GM19468 (cell line): ENCODE measurements at regions not wholly inside any gene's neighbourhood (a gene's known extent, or its start where the extent isn't known, plus 50 kb on each side); places are given as distances from the start of the nearest gene placed in this dataset.

ENCODE experiments used
- ATAC-seq: cut with Tn5 transposase; IDR thresholded peaks from one replicate; pipeline ENCODE4 v1.9.1; 2021; ENCODE audit warnings: mild to moderate bottlenecking, moderate library complexity, moderate number of reproducible peaks; ENCODE audit not compliant: unreplicated experiment; ENCODE audit errors: extremely low read depth

GRCh38 chr10:3554121-3554522, 230.9 kb downstream of the KLF6 start:
- ATAC-seq: no peak

GRCh38 chr10:3552281-3552680, 232.7 kb downstream of the KLF6 start:
- ATAC-seq: no peak

- no peak for ATAC-seq
Measured at GRCh38 chr10:3551761-3552160, 233.2 kb downstream of the KLF6 start.

GRCh38 chr10:3549118-3549517, 235.9 kb downstream of the KLF6 start:
- no peak for ATAC-seq

GRCh38 chr10:3548702-3549101, 236.3 kb downstream of the KLF6 start:
- ATAC-seq: no peak

GRCh38 chr10:3548076-3548475, 236.9 kb downstream of the KLF6 start:
- ATAC-seq: no peak

GRCh38 chr10:3544561-3544960, 240.4 kb downstream of the KLF6 start:
- no peak for ATAC-seq

- ATAC-seq: no peak
Measured at GRCh38 chr10:3542185-3542611, 242.8 kb downstream of the KLF6 start.

GRCh38 chr10:3539696-3540383, 245.2 kb downstream of the KLF6 start:
- ATAC-seq: no peak

- ATAC-seq: no peak
Measured at GRCh38 chr10:3538656-3539531, 246.1 kb downstream of the KLF6 start.

- no peak for ATAC-seq
Measured at GRCh38 chr10:3538291-3538655, 246.7 kb downstream of the KLF6 start.

- ATAC-seq: no peak
Measured at GRCh38 chr10:3537518-3537917, 247.5 kb downstream of the KLF6 start.

GRCh38 chr10:3535001-3535400, 250.0 kb downstream of the KLF6 start:
- no peak for ATAC-seq

- ATAC-seq: no peak
Measured at GRCh38 chr10:3534433-3534832, 250.6 kb downstream of the KLF6 start.

GRCh38 chr10:3533296-3533695, 251.7 kb downstream of the KLF6 start:
- no peak for ATAC-seq

GRCh38 chr10:3532644-3533043, 252.4 kb downstream of the KLF6 start:
- ATAC-seq: no peak

GRCh38 chr10:3531670-3532069, 253.3 kb downstream of the KLF6 start:
- ATAC-seq: no peak

GRCh38 chr10:3530783-3531645, 254.0 kb downstream of the KLF6 start:
- no peak for ATAC-seq

GRCh38 chr10:3530346-3530745, 254.7 kb downstream of the KLF6 start:
- no peak for ATAC-seq

GRCh38 chr10:3529691-3530090, 255.3 kb downstream of the KLF6 start:
- no peak for ATAC-seq
